ENCODE measurements at regions not wholly inside any gene's neighbourhood (a gene's known extent, or its start where the extent isn't known, plus 50 kb on each side); places are given as distances from the start of the nearest gene placed in this dataset.

DNA sequence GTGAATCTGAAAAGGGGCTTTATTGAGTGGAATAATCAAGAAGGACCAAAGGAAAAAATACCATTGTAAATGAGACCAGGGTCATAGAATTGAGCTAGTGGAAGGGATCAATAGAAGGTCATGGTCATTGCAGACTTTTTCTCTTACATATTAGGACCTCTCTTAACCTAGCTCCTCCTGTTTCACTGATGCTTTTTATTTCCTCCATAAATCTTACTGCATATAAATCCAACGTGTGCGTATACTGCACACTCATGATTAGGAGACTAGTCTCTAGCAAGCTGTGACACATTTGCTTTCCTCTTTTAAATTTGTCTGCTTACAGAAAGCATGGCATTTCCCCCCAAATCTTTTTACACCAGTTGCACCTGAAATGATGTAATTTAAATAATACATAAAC is 179.6 kb upstream of the B3GALT2 start:
- no peak for DNase-seq (ENCODE audit: low read depth in 2 of 2)

DNA sequence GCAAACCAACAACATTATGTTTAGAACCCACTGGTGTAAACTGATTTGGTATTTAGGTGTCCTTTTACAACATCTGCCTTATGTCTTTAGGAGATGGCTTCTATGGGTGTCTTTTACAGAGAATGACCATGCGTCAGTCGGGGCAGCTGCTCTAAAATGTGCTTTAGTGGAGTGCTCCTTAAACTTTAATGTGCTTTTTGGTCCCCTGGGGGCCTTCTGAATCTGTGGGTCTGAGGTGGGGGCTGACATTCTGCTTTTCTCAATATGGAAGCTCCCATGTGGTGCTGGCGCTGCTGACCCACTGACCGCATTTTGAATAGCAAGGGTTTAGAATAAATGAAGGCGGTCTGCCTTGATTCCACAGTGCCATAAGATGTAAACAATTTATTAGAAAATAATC is 173.2 kb upstream of the B3GALT2 start:
- no peak for DNase-seq (ENCODE audit: low read depth in 2 of 2)

DNA sequence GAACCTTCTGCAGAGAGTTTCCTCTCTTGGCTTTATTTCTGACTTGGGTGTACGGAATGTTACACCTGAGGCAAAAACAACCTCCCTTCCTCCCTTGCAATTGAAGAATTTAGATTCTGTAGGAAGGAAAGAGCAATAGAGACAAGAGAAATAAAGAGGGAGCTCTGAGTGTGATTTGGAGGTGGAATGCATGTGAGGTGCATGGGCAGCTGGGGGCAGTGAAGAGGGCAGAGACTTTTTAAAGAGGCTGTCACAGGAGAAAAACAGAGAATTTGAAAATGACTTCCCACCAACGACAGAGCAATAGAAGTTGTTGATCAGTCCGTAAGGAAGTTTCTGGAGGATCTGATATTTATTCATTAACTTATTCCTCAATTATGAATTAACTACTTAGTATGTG is 172.0 kb upstream of the B3GALT2 start:
- no peak for DNase-seq (ENCODE audit: low read depth in 2 of 2)

DNA sequence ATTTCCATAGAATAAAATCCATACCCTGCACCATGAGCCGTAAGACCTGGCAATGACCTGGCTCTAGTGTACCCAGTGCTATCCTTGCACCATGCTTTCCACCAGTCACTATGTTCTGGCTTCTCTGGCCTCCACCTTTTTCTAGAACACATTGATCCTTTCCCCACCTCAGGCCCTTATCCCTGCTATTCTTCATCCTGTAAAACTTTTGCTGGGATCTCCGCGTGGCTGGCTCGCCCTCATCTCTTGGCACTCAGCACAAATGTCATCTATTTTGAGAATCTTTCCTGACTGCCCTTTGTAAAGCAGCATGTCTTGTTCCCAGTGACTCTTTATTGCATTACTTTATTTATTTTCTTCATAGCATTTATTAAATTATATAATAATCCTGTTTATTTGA is 169.8 kb upstream of the B3GALT2 start:
- no peak for DNase-seq (ENCODE audit: low read depth in 2 of 2)

DNA sequence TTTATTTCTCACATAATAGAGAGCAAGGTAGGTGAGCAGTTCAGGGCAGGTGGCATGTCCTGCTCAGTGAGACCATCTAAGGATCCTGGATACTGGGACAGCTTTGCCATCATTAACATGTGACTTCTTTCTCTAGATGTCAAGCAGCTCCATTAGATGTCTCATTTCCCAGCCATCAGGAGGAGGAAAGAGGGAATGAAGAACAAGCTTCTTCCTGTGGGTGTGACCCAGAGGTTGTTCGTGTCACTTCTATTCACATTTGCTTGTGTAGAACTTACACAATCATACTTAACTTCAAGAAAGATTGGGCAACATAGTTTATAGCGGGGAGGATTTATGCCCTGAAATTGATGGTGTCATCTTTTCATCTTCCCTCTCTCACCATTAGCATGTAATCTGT is 169.2 kb upstream of the B3GALT2 start:
- DNase-seq (ENCODE audit: low read depth in 2 of 2): no peak

DNA sequence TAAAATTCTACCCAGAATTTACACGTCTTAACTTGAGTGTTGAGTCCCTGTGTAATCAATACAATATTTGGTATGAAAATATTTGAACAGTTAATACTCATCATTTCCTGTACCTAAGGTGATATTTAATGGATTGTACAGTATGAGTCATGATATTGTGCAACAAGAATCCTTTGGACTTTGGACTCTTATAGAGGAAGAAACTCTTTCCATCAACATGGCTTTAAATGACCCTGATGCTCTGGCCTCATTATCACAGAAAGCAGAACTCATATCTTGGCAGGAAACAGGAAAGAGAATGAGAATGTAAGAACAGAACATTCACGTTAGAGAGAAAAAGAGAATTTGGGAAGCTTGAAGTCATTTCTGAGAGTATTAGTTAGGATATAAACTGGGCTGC is 168.8 kb upstream of the B3GALT2 start:
- DNase-seq (ENCODE audit: low read depth in 2 of 2): no peak

DNA sequence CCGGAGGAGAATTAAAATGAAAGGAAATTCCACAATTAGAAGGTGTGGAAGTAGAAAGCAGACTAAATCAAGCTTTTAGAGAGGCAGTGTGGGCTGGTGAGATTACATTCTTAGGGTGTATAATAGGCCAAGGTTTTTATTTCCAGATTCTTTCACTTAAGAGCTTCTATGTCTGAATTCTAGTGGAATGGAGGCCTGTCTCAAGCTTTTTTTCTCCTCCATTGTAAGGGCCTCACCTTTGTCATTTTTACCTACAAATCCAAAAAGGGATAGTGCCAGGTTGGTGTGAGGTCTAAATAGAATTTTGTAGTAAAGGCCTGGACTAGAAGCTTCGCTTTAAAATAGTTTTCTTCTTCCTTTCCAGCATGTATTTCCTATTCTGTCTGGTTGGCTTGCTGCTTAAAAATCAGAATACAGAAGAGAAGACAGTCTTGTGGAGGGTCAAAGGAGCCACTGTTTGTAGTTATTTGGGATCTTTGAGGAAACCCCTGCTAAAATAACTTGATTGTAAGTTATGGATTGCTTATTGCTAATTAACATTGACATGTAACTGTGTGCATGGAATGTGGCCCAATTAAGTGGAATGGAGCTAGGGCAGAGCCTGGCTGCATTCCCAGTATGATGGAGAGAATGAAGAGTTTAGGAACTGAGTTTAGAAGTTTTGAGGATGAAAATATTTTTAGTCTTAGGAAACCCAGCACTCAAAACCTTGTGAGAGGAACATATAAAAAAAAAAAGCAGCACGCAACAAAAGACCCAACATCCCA is 162.5 kb upstream of the B3GALT2 start:
- DNase-seq (ENCODE audit: low read depth in 2 of 2): no peak

DNA sequence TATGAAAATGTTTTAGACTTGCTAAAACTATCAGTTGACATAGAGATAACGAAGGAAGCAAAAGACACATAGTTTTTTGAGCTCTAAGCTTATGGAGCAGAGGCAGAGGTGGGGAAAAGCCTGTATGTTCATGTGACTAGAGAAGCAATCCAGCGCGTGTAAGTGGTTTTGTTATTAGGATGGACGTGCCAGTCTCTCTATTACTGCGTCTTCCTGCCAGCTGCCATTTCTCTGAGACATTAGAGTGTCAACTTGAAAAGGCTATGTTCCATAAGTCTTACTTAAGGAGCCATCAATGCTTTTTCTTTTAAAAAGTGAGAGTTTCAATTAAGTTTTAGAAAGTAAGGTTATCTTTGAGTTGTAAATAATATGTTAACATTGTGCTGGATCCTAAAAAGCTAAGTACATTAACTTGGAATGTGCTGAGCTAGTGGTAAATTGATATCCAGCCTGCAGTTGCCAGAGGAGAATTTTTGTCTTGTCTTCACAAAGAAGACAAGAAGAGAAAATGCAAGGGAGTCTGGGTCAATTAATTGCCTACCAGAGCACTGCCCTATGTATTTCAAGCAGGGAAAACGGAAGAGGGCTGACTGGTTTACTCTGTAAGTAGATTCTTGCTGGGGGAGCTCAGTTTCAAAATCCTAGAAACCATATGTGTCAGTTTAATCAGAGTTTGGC is 161.8 kb upstream of the B3GALT2 start:
- no peak for DNase-seq (ENCODE audit: low read depth in 2 of 2)

DNA sequence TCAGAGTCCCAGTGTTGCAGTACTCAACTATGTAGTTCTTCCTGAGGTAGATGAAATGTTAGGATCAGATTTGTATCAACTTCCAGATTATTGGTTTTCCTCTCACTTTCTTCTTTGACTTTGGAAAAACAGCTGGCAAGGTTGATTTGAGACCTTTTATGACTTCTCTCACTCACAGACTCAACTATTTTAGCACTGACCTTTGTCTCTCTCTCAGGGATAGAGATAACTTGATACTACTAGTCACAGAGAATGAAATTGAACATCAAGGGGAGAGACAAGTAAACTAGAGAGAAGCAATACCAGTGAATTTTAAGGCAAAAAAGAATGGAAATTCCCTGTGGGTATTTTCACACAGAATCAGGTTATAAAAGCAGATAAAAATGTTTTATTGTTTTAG is 159.7 kb upstream of the B3GALT2 start:
- DNase-seq (ENCODE audit: low read depth in 2 of 2): no peak

DNA sequence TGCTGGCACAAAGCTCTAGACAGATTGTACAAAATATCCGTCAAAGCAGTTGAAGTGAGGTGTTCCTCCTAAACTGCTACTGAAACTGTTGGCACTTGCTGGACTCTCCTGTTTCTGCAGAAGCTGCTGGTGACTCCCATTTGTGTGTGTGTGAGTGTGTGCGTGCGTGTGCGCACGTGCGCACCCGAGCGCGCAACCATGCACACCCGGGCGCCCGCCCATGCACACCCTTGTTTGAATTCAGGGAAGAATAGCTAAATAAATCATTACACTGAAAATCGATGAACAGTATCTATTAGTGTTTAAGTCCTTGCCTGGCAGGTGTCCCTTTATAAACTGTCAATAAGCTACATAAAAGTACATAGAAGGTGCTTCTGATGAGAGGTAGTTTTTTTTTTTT is 156.4 kb upstream of the B3GALT2 start:
- DNase-seq (ENCODE audit: low read depth in 2 of 2): no peak

DNA sequence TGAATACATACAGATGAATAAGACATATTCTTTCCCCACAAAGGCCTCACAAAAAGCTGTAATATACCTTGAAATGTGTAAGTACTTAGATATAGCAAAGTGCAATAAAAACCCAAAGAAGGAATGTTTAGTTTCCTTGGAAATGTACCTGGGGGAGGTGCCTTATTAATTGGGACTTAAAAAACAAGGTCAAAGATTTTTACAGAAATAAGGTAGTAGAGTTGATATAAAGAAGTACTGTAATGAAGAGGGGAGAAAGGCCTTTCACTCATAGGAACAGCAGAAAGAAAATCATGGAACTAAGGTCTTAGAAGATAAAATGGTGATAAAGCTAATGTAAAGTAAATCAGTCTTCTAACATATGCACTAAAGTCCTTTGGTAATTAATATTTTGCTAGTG is 153.9 kb upstream of the B3GALT2 start:
- no peak for DNase-seq (ENCODE audit: low read depth in 2 of 2)

DNA sequence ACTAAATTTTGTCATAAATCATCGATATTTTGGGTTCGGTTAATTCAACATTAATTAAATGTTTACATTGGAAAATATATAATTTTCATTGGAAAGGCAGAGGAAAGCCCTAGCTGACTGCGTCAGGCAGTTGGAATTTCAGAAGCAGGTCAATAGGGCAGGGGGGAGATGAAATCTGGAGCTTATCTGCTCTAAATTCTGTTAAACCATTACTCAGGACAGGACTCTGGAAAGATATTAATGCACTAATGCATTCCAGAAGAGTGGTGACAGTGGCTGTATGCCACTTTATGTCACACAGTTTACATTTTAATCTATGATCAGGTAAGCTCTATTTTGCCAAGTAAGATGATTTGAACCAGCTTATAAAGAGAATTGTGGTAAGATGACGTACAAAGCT is 153.0 kb upstream of the B3GALT2 start:
- no peak for DNase-seq (ENCODE audit: low read depth in 2 of 2)

DNA sequence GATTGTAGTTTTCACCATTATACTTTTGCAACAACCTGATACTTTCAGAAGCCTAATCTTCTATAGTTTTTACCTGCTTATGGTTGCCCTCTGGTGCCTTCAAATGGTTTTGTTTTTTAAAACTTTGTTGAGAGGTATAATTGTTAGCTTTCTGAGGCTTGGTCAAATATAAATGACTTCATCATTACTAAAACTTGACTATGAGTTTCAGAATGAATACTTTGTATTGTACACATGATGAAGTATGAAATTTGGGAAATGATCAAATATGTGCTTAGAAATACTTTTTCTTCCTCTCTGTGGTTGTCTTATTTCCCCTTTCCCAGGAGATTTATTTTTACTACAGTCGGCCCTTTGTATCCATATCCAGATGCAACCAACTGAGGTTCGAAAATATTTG is 151.8 kb upstream of the B3GALT2 start:
- DNase-seq (ENCODE audit: low read depth in 2 of 2): no peak

DNA sequence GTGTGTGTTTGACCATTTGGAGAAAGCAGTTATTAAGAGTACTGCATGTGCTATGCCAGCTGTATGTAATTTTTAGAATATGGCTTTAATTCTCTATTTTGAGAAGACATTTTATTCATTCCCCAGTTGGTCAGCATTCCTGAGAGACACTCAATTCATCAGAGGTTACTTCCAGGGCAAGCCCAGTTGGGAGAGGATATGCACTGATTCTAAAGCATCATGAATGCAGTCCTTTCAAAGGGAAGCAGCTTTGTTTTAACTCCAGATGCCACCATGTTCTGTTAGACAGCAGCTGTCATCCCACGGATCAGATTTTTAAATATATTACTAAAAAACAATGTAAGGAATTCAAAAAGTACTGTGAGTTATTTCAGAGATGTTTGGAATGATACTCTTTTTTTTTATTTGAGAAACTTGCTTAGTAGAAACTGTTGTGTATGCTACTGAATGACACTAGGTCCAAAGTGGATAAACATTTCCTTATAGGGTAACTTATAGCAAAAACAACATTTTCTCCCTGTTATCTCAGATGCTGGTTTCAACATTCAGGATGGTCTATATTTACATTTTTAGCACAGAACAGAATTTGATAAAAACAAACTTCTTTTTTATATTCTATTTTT is 149.5 kb upstream of the B3GALT2 start:
- no peak for DNase-seq (ENCODE audit: low read depth in 2 of 2)

DNA sequence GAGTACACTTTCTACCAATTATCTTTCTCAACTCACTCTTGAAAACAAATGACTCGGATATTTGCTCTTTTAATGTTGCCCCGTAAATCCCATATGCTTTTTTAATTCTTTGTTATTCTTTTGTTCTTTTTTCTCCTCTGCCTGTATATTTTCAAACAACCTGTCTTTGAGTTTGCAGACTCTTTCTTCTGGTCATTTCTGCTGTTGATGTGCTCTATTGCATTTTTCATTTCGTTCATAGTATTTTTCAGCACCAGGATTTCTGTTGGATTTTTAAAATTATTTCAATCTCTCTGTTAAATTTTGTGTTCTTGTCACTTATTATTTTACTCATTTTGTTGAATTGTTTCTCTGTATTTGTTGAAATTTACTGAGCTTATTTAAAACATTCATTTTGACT is 146.8 kb upstream of the B3GALT2 start:
- no peak for DNase-seq (ENCODE audit: low read depth in 2 of 2)

DNA sequence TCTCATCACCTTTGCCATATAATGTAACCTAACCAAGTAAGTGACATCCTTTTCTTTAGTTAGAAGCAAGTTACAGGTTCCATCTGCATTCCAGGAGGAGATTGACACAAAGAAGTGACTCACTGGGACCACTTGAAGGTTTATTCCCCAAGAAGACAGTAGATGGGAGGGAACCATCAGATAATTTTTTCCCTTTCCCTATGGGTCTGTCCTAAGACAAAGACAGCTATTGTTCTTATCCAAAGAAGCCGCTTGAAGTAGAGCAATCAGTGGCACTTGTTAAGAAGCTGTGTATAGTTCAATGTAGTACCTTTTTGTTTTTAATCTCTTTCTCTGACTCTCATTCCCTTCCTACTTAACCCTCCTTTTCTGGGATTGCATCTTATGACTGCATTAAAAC is 139.9 kb upstream of the B3GALT2 start:
- DNase-seq (ENCODE audit: low read depth in 2 of 2): no peak

DNA sequence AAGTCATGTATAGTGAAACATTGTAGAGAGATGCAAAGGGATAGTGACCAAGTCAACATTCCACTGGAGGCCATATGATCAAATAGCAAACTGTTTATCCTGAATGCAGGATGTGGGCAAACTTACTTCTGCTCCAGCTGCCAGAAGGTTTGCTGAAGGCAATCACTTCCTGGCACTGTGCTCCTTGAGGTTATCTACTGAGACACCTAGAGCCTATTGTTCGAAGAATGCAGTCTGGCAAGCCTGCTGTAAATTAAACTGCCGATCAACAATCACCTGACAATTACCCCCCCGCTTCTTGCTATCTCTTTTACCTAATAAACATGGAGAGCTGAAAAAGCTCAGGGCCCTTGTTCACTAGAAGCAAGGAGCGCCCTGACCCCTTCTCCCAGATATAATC is 139.4 kb upstream of the B3GALT2 start:
- no peak for DNase-seq (ENCODE audit: low read depth in 2 of 2)

DNA sequence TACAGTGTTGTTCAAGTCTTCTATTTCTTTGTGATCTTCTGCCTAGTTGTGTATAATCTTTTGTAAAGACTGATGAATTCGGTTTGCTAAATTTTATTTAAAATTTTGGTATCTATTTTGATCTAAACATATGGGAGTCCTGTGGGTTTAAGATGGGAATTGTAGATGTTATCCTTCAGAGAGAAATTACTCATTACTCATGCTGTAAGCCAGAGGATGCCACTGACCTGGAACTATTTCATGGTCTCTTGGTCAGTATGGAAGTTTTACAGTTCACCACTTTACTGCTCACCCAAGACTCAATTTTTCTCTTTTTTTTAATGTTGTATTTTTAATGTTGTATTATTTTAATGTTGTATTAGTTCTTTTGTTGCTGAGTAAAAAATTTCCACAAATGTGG is 138.6 kb upstream of the B3GALT2 start:
- DNase-seq (ENCODE audit: low read depth in 2 of 2): no peak

DNA sequence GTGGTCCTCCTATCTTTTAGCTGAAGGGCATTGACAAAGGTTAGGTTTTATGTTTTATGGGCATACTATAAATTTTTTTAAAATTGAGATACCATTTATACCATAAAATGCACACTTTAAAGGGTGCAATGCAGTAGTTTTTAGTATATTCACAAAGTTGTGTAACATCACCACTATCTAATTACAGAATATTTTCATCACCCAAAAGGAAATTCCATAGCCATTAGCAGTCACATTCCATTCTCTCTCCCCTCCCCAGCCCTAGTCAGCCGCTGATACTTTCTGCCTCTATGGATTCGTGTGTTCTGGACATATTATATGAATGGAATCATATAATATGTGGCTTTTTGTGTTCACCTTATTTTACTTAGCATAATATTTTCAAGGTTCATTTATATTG is 135.8 kb upstream of the B3GALT2 start:
- no peak for DNase-seq (ENCODE audit: low read depth in 2 of 2)

DNA sequence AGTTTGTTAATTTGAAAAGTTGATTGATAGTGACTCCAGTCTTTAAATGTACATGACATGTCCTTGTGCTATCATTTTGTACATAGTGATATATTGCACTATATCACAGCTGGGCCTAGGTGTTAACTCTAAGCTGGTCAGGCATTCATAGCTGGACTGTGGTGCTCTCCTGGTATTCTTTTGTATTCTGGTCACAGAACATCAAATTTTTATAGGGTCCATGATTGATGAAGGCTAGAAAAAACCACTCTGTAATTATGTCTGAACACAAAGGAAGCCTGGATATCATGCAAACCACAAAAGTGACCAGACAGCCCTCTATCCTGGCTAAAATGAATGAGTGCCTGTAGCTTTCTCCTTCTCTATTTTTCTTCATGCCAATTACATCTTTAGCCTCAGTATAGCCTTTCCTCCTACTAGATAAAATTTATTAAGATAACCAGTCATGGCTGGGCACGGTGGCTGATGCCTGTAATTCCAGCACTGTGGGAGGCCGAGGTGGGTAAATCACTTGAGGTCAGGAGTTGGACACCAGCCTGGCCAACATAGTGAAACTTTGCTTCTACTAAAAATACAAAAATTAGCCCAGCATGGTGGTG is 134.9 kb upstream of the B3GALT2 start:
- no peak for DNase-seq (ENCODE audit: low read depth in 2 of 2)

DNA sequence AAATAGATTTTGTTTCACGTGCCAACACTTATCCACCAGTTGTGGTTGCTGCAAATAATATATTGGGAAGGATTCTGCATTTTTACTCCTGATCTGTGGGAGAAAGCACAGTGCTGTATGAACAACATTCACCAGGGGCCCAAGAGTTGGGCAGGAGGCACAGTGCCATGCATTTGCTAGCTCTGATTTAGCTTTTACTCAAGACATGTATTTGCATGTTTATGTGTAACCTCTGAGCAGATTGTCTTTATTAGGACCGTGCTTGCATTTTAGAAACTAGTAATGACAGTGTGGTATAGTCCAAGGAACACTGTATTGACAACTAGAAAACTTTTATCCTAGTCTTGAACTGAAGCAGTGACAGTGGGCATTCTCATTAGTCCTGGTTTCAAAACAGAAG is 133.9 kb upstream of the B3GALT2 start:
- DNase-seq (ENCODE audit: low read depth in 2 of 2): no peak

DNA sequence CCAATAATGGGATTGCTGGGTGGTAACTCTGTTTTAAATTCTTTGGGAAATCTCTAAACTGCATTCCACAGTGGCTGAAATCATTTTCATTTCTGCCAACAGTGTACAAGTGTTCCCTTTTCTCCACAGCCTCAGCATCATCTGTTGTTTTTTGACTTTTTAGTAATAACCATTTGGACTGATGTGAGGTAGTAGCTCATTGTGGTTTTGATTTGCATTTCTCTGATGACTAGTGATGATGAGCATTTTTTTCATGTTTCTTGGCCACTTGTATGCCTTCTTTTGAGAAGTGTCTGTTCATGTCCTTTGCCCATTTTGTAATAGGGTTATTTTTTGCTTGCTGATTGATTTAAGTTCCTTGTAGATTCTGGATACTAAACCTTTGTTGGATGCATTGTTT is 131.9 kb upstream of the B3GALT2 start:
- no peak for DNase-seq (ENCODE audit: low read depth in 2 of 2)
